ENCODE measurements at regions not wholly inside any gene's neighbourhood (a gene's known extent, or its start where the extent isn't known, plus 50 kb on each side); places are given as distances from the start of the nearest gene placed in this dataset.
A peak's percentile ranks its signal among the peaks of the same experiment; 100 is the strongest.

DNA sequence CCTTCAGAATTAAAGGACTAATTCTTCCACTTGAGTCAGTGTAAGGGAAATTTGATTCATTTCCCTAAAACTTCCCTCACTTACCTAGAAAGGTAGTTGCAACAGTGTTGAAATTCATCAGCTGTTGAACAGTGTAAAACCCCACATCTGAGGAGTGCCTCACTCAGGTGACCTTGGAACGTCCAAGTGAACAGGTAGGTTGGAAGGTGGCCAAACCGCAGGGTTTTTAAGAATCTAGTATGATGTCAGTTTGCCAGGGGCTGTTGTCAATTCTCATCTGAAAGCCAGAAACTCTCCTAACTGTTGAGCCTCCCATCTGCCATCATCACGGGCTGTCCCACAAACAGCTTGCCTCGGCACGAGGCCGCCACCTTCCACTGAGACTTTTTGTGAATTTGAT is 105.7 kb downstream of the TMEM174 start:
- no peak for ATAC-seq
- Histone ChIP-seq H3K4me3 (no peak overlapping the region), H3K27me3 (peaks cover 10% of the 10 kb centered on the region), H3K4me1 (peaks cover 0 to 59% (median 16%) of the 10 kb centered on the region in 3 donors), H3K9me3 (no peaks in the 10 kb centered on the region), H3K27ac (peak overlapping the region in 2 of 4 donors; percentile 57 to 64), H3K36me3 (no peaks in the 10 kb centered on the region)
- WGBS, 2 donors (ENCODE audit: low coverage in 1 of 2), result 94 to 100% methylated on average over 4 to 6 of the region's 6 CpGs
- no peak for TF ChIP-seq POLR2AphosphoS5 (IDR thresholded peaks at IDR 0.05)
- no peak for TF ChIP-seq EP300 (IDR thresholded peaks at IDR 0.05)
- no peak for TF ChIP-seq POLR2A (IDR thresholded peaks at IDR 0.05)
- TF ChIP-seq, protein P1, sequence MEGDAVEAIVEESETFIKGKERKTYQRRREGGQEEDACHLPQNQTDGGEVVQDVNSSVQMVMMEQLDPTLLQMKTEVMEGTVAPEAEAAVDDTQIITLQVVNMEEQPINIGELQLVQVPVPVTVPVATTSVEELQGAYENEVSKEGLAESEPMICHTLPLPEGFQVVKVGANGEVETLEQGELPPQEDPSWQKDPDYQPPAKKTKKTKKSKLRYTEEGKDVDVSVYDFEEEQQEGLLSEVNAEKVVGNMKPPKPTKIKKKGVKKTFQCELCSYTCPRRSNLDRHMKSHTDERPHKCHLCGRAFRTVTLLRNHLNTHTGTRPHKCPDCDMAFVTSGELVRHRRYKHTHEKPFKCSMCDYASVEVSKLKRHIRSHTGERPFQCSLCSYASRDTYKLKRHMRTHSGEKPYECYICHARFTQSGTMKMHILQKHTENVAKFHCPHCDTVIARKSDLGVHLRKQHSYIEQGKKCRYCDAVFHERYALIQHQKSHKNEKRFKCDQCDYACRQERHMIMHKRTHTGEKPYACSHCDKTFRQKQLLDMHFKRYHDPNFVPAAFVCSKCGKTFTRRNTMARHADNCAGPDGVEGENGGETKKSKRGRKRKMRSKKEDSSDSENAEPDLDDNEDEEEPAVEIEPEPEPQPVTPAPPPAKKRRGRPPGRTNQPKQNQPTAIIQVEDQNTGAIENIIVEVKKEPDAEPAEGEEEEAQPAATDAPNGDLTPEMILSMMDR (IDR thresholded peaks at IDR 0.05), result no peak

DNA sequence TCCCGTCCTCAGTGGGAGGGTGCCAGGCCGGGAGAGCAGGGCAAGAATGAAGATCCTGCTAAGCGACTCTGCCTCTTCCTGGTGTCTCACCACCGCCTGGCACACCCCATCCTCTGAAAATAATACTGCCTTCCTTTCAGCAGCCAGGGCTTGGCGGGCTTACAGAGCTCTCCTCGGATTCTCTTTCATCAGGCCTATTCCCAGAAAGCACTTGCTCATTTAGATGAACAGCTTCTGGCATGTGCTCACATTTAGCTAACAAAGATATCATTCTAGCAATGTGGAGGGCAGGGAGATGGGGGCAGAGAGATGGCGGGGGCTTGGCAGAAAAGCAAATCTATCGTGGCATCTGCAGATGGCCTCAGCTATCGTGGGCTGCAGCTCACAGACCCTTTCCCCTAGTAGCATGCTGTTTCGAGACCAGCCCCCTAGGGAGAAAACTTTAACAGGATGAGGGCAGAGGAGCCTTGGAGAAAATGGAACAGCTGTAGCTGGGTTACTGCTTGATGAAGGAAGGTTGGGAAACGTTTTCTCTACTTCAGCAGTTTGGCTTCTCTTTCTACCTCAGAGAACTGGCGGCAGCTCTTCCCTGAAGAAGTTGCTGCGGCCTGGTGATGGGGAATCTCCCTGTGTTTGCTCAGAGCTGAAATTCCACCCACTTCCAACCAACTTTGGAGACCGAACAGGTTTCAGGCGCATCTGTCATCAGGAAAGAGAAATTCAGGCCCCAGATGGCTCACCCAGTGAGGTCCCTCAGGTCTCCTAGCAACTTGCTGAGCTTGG is 102.1 kb downstream of the TMEM174 start:
- Histone ChIP-seq H3K9me3 (no peaks in the 10 kb centered on the region), H3K27ac (peak overlapping the region in 3 of 4 donors; percentile 54 to 58 (median 56)), H3K36me3 (no peaks in the 10 kb centered on the region), H3K4me3 (peak overlapping the region in 1 of 2 donors; percentile 33), H3K4me1 (peaks cover 0 to 27% (median 5%) of the 10 kb centered on the region in 3 donors), H3K27me3 (peaks cover 26% of the 10 kb centered on the region)
- 46 to 49% methylated on average over 7 to 10 of the region's 15 CpGs for WGBS, 2 donors (ENCODE audit: low coverage in 1 of 2)
- no peak for TF ChIP-seq POLR2A (IDR thresholded peaks at IDR 0.05)
- peak; percentile 35 for TF ChIP-seq POLR2AphosphoS5 (IDR thresholded peaks at IDR 0.05)
- TF ChIP-seq, protein P1 (IDR thresholded peaks at IDR 0.05), result no peak
- peak; percentile 60 for ATAC-seq

DNA sequence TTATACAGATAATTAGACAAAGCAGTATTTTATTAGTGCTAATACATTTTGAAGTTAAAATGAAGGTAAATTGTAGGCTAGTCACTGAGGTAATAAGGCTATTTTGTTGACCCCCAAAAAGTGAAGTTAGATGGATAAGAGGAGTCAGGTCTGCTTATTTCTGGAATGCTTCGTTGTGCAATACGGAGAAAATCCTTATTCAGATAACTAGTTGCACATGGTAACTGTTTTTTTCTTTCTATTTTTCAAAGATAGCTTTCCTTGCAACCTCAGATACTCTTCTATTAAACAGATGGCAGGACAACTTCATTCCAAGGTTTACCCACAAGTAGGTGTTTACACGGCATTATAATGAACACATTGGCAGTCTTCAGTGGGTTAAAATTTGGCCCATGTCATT is 101.1 kb downstream of the TMEM174 start:
- WGBS, 2 donors (ENCODE audit: low coverage in 1 of 2), result 71 to 78% methylated on average over 3 of the region's 3 CpGs
- Histone ChIP-seq H3K4me1 (peaks cover 0 to 18% (median 5%) of the 10 kb centered on the region in 3 donors), H3K27ac (peak overlapping the region in 1 of 4 donors; percentile 56), H3K4me3 (peak overlapping the region; percentile 18 to 33), H3K36me3 (no peaks in the 10 kb centered on the region), H3K9me3 (no peaks in the 10 kb centered on the region), H3K27me3 (peaks cover 26% of the 10 kb centered on the region)
- TF ChIP-seq POLR2AphosphoS5 (IDR thresholded peaks at IDR 0.05) (no peak), EP300 (IDR thresholded peaks at IDR 0.05) (no peak)
- no peak for ATAC-seq

DNA sequence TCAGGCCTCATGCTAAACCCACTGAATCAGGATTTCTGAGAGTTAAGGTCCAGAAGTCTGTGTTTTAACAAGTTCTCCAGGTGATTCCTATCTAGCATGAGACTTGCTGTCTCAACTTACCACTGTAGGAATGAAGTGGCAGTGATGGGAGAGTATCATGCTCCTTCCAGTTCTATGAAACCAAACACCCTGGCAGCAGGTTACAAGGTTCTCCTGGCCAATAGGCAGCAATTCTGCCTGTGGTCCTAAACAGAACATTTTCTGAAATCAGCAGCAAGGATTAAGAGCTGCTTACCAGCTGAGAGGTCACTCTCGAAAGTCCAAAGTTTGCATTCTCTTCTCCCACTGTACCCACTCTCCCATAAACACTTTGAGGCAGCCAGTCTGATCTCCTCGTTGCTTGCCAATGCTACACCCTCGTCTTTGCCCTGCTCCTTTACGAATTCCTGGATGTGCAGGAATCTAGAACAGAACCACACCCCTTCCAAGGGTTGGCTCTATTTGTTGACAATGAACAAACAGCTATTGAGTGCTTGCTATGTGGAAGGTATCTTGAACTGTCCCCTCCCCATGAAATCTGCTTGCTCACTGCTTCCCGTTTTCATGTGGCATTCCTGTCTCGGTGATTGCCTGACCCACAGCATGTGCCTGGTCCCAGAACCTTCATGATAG is 100.5 kb downstream of the TMEM174 start:
- no peak overlapping the region for H3K27ac ChIP-seq
- WGBS, 2 donors (ENCODE audit: low coverage in 1 of 2), result 63 to 79% methylated on average over 4 of the region's 6 CpGs
- peaks cover 26% of the 10 kb centered on the region for H3K27me3 ChIP-seq
- H3K36me3 ChIP-seq, result no peaks in the 10 kb centered on the region
- no peaks in the 10 kb centered on the region for H3K9me3 ChIP-seq
- H3K4me3 ChIP-seq, result no peak overlapping the region
- H3K4me1 ChIP-seq, result peaks cover 0 to 16% (median 5%) of the 10 kb centered on the region in 3 donors
- TF ChIP-seq EP300 (IDR thresholded peaks at IDR 0.05), result no peak
- TF ChIP-seq POLR2A (IDR thresholded peaks at IDR 0.05), result no peak
- TF ChIP-seq, protein P1 (IDR thresholded peaks at IDR 0.05), result no peak
- no peak for TF ChIP-seq POLR2AphosphoS5 (IDR thresholded peaks at IDR 0.05)
- ATAC-seq, result no peak

DNA sequence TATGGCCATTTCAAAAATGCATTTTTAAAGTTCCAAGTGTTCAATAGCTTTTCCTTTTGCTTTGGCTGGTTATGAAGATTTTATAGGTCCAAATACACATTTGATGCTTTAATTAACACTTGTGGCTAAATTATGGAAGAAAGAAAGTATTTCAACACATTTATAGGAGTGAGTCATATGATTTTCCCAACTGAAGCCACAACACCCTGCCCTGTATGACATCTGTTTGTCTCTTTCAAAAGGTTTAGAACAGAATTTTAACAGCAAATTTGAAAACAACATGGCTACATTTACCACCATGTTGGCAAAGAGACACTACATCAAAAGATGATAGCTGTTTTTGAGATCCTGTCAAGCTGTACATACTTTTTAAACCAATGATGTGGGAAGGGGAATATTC is 99.4 kb downstream of the TMEM174 start:
- no peak overlapping the region for H3K4me3 ChIP-seq
- peaks cover 0 to 18% (median 5%) of the 10 kb centered on the region in 3 donors for H3K4me1 ChIP-seq
- no peaks in the 10 kb centered on the region for H3K9me3 ChIP-seq
- peaks cover 24% of the 10 kb centered on the region for H3K27me3 ChIP-seq
- no peak overlapping the region for H3K27ac ChIP-seq
- ATAC-seq, result no peak
- no peaks in the 10 kb centered on the region for H3K36me3 ChIP-seq
- no peak for TF ChIP-seq POLR2A (IDR thresholded peaks at IDR 0.05)
- TF ChIP-seq POLR2AphosphoS5 (IDR thresholded peaks at IDR 0.05), result no peak
- TF ChIP-seq, protein P1 (IDR thresholded peaks at IDR 0.05), result no peak
- TF ChIP-seq EP300 (IDR thresholded peaks at IDR 0.05), result no peak
